Fibroblast of mammary gland (primary cell): ENCODE measurements at regions not wholly inside any gene's neighbourhood (a gene's known extent, or its start where the extent isn't known, plus 50 kb on each side); places are given as distances from the start of the nearest gene placed in this dataset.
A peak's percentile ranks its signal among the peaks of the same experiment; 100 is the strongest.

Experiments
- DNase-seq: peaks from one replicate; pipeline ENCODE4 v3.0.0-alpha.2; 2010; ENCODE audit warnings: low read depth
- H3K4me3 ChIP-seq: 2 replicates; pipeline ENCODE4 v1.5.1; 2011; ENCODE audit warnings: low read depth, mild to moderate bottlenecking, low read length, moderate library complexity; ENCODE audit not compliant: control insufficient read depth
- TF ChIP-seq, protein P1 (sequence below): conservative IDR thresholded peaks from 2 replicates; pipeline ENCODE4 v1.5.1; 2011; ENCODE audit warnings: low read depth, low read length, inconsistent platforms; ENCODE audit not compliant: control insufficient read depth, insufficient read depth

GRCh38 chr2:56099963-56100362 is 83.8 kb upstream of the CCDC85A start:
- H3K4me3 ChIP-seq, result no peak overlapping the region
- TF ChIP-seq, protein P1, sequence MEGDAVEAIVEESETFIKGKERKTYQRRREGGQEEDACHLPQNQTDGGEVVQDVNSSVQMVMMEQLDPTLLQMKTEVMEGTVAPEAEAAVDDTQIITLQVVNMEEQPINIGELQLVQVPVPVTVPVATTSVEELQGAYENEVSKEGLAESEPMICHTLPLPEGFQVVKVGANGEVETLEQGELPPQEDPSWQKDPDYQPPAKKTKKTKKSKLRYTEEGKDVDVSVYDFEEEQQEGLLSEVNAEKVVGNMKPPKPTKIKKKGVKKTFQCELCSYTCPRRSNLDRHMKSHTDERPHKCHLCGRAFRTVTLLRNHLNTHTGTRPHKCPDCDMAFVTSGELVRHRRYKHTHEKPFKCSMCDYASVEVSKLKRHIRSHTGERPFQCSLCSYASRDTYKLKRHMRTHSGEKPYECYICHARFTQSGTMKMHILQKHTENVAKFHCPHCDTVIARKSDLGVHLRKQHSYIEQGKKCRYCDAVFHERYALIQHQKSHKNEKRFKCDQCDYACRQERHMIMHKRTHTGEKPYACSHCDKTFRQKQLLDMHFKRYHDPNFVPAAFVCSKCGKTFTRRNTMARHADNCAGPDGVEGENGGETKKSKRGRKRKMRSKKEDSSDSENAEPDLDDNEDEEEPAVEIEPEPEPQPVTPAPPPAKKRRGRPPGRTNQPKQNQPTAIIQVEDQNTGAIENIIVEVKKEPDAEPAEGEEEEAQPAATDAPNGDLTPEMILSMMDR, result no peak
- no peak for DNase-seq

- TF ChIP-seq, protein P1, result no peak
- H3K4me3 ChIP-seq, result no peak overlapping the region
- DNase-seq, result no peak
Observed at GRCh38 chr2:56100791-56101312, 82.9 kb upstream of the CCDC85A start.

DNA sequence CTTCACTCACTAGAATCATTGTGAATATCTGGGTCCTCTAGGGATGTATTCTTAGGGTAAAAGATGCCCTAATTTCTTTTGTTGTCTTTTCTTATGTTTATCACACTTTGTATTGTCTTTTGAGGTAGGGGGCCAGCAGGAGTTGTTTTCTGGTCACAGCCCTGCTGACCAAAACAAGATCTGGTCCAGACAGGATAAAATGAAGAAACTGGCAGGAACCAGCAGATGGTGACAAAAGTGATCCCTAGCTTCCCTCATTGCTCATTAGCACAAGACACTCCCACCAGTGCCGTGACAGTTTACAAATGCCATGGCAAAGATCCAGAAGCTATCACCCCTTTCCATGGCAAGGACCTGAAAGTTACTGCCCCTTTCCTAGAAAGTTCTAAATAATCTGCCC is 81.7 kb upstream of the CCDC85A start:
- H3K4me3 ChIP-seq, result no peak overlapping the region
- no peak for DNase-seq

GRCh38 chr2:56102866-56103265 is 80.9 kb upstream of the CCDC85A start:
- no peak overlapping the region for H3K4me3 ChIP-seq
- TF ChIP-seq, protein P1, result no peak
- no peak for DNase-seq

More for the DNA sequence above, 81.7 kb upstream of the CCDC85A start:
- TF ChIP-seq, protein P1, result no peak

DNA sequence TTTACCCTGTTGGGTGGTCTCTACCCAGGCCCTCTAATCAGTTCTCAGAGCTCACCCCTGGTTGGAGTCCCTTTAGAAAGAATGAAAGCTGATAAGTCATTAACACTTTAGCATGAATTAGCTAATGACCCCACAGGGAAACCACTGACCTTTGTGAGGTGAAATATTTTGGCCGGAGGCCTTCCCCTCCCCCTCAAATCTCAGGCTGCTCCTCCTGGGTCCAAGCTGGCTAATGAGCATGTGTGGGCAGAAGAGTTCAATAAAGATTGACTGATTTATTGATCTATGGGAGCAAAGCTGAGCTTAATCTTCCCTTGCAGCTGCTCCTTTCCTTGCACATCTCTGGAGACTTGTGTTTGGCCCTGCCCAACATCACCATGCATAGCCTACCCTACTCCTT is 78.8 kb upstream of the CCDC85A start:
- TF ChIP-seq, protein P1, result no peak

GRCh38 chr2:56107502-56108220 is 76.1 kb upstream of the CCDC85A start:
- peak; percentile 12 for DNase-seq
- TF ChIP-seq, protein P1, result no peak

More for the DNA sequence above, 78.8 kb upstream of the CCDC85A start:
- no peak for DNase-seq
- H3K4me3 ChIP-seq, result no peak overlapping the region

More at GRCh38 chr2:56107502-56108220, 76.1 kb upstream of the CCDC85A start:
- H3K4me3 ChIP-seq, result no peak overlapping the region
